Fibroblast of the aortic adventitia (primary cell): ENCODE measurements at regions not wholly inside any gene's neighbourhood (a gene's known extent, or its start where the extent isn't known, plus 50 kb on each side); places are given as distances from the start of the nearest gene placed in this dataset.

Experiments used
- DNase-seq: peaks from one replicate; pipeline ENCODE4 v3.0.0-alpha.2; 2010; ENCODE audit warnings: low read depth
- H3K4me3 ChIP-seq: 2 replicates; pipeline ENCODE4 v1.5.1; 2011; ENCODE audit warnings: low read depth, mild to moderate bottlenecking, control low read depth, low read length, moderate library complexity
- TF ChIP-seq, protein P1 (sequence below): IDR thresholded peaks from 2 replicates; pipeline ENCODE4 v1.5.1; 2011; ENCODE audit warnings: mild to moderate bottlenecking, low read length, control low read depth, inconsistent platforms; ENCODE audit not compliant: insufficient read depth

DNA sequence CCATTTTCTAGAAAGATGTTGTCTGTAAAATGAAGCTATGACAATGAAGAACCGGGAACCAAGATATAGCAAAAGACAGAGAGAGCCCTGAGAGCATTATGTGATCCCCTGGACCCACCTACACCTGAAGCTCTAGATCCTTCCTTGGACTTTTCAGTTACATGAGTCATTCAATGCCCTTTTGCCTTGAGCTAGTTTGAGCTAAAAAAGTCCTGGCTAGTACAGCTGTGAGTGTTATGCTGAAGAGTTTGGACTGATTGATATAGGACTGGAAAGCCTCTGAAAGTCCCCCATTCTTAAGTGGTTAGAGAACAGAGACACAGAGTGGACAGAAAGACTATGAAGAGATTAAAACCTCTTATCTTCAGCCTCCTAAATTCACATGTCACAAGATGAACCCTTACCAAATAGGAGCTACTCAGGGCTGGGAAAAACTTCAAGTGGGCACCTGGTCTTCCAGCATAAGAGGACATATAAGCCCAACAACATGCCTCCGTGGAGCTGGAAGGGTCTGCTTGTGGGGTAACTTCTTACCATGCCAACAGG is 386.8 kb upstream of the NFE2L3 start:
- no peak for DNase-seq
- no peak overlapping the region for H3K4me3 ChIP-seq
- TF ChIP-seq, protein P1, sequence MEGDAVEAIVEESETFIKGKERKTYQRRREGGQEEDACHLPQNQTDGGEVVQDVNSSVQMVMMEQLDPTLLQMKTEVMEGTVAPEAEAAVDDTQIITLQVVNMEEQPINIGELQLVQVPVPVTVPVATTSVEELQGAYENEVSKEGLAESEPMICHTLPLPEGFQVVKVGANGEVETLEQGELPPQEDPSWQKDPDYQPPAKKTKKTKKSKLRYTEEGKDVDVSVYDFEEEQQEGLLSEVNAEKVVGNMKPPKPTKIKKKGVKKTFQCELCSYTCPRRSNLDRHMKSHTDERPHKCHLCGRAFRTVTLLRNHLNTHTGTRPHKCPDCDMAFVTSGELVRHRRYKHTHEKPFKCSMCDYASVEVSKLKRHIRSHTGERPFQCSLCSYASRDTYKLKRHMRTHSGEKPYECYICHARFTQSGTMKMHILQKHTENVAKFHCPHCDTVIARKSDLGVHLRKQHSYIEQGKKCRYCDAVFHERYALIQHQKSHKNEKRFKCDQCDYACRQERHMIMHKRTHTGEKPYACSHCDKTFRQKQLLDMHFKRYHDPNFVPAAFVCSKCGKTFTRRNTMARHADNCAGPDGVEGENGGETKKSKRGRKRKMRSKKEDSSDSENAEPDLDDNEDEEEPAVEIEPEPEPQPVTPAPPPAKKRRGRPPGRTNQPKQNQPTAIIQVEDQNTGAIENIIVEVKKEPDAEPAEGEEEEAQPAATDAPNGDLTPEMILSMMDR = no peak

DNA sequence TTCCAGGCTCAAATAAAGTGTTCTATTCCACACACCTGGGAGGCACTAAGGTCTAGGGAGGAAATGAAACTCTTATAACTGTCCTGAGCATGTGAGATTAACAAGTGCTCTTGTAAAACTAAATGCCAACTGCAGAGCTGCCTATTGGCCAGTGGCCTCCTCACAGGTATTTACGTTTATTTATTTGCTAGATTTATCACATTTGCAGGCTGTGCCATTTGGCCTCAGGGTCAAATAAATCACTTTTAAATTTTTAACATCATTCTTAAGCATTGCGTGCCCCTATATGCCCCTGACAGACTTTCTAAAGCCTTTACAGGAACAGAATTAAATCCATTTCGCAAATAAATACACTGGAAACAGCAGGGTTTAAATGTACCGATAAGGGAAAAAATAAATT is 381.8 kb upstream of the NFE2L3 start:
- H3K4me3 ChIP-seq = no peak overlapping the region
- TF ChIP-seq, protein P1 = no peak
- no peak for DNase-seq

DNA sequence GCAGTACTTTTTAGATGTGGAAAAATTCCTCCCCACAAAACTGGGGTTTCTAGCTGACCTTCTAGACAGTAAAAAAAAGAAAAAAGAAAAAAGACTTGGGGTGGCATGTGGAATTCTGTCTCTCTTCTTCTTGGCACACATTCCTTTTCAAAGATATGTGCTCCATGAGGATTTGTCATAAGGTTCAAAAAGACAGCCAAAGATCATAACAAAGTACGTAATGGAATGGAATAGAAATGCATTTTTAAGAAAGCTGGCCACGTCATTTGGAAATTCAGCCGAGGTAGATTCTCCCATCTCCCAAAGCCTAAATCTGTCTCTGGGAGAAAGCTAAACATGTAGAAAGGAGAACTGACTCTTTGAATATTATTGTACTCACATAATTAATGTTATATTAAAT is 381.3 kb upstream of the NFE2L3 start:
- H3K4me3 ChIP-seq = no peak overlapping the region
- TF ChIP-seq, protein P1 = no peak
- no peak for DNase-seq

DNA sequence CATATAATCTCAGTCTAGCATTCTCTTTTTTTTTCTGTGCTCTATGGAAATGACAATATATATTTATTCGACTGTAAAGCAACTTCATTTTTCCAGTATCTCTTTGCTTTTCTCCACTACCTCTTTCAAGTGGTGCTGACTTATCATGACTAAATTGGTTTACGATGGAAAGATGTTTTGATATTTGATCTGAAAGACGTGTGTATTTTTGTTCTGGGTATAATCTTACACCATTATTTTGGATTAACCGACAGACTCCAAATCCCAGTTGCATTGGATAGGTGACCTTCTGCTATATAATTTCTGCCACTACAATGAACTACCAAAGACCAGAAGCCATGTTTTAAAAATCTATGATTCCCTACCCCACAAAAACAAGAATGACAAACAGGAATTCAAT is 380.5 kb upstream of the NFE2L3 start:
- no peak for DNase-seq

DNA sequence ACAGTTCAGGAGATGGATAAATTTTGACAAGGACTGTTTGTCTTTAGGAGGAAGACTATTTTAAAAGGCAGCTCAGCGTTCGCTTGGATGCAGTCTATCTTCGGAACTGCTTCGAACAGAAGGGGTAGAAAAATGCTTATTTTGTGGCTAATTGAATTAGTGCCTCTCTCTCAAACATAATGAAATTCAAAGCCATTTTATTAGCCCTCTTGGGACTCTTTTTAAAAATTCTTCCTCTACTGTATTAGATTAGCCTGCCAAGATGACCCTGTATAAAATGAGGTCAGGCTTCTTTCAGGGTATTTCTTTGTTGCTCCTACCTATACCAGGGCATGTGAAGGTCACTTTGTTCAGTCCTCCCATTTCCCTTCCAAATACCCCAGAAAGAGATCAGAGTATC is 379.2 kb upstream of the NFE2L3 start:
- H3K4me3 ChIP-seq = no peak overlapping the region
- TF ChIP-seq, protein P1 = no peak
- no peak for DNase-seq

More for the DNA sequence above, 380.5 kb upstream of the NFE2L3 start:
- H3K4me3 ChIP-seq = no peak overlapping the region
- TF ChIP-seq, protein P1 = no peak

DNA sequence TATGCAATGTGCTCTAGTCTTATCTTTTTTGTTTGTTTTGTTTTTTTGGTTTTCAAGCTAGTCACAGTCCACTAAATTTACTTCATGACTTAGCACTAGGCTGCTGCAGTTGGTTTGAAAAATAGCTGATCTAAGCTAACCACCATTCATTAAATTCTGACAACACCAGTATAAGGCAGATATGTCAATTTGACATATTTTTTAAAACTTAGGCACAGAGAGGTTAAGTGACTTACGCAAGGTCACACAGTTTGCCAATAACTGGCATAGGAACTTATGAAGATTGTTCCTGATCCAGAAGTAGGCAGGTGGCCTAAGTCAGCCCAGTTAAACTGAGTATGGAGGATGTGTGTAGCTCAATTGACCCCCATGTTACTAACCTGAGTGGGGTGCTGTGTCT is 377.3 kb upstream of the NFE2L3 start:
- TF ChIP-seq, protein P1 = no peak
- no peak for DNase-seq
- H3K4me3 ChIP-seq = no peak overlapping the region

DNA sequence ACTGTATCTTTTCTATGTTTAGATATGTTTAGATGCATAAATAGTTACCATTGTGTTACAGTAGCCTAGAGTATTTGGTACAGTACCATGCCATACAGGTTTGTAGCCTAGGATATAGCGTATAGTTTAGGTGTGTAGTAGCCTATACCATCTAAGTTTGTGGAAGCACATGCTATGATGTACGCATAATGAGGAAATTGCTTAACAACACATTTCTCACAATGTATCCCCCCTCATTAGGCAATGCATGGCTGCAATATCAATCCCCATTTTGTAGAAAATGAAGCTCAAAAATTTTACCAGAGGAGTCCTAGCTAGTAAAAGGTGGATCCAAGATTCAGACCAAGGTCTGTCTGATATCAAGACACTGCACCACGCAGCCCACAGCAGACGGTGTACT is 376.4 kb upstream of the NFE2L3 start:
- no peak overlapping the region for H3K4me3 ChIP-seq
- TF ChIP-seq, protein P1 = no peak
- no peak for DNase-seq
